ENCODE measurements at regions not wholly inside any gene's neighbourhood (a gene's known extent, or its start where the extent isn't known, plus 50 kb on each side); places are given as distances from the start of the nearest gene placed in this dataset.

DNA sequence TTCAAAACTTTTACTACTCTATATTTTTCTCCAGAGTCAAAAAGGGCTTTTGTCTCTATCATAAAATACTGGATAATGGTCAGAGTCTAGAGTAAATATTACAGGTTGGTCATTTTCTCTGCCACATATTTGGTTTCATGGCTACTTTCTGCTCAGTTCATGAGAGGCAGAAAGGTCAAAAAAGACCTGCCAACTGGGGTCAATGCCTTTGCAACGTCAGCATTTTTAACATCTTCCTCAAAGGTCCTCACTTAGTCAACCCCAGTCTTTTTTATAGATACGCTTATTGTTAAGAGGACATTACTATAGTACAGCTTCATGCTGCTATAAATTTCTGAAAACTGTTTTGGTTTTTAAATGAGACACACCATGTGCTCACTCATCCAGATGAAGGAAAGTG, 312.1 kb upstream of the ARHGEF26 start (continued):
- TF ChIP-seq ATF3 (IDR thresholded peaks at IDR 0.05; ENCODE audit: borderline replicate concordance, extremely low read depth, low read depth, low read length) (no peak), RB1 (IDR thresholded peaks at IDR 0.05; ENCODE audit: borderline replicate concordance) (no peak), SMAD5 (IDR thresholded peaks at IDR 0.05; ENCODE audit: low read depth) (no peak), TCF3 (IDR thresholded peaks at IDR 0.05; ENCODE audit: borderline replicate concordance, insufficient read depth, low read depth, low read length) (no peak)

DNA sequence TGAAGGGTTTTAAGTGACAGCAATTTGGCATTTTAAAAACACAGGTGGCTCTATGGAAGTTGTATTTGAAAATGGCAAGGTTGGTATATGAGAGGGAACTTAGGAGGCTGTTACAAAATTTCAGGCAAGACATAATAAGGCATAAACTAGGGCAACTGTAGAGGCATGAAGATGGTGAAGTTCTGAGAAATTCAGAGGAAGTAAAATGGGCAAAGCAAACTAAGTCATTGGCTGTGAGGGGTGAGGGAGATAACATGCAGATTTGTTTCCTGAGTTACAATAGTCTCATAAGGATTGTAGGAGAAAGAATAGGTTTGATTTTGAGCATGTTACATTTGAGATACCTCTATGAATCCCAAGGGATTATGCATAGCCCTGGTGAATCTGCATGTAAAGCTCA, 302.9 kb upstream of the ARHGEF26 start:
- H3K36me3 ChIP-seq (ENCODE audit: control insufficient read depth in 2 of 2, insufficient read depth in 2 of 2, low read length in 1 of 2): no peaks in the 10 kb centered on the region
- no peaks in the 10 kb centered on the region for H3K79me2 ChIP-seq (ENCODE audit: control insufficient read depth, insufficient read depth, low read length)
- no peak overlapping the region for H2AFZ ChIP-seq (ENCODE audit: control insufficient read depth, low read depth, low read length)
- no peaks in the 10 kb centered on the region for H3K27me3 ChIP-seq (replicated peaks in 1 of 2; ENCODE audit: control insufficient read depth in 2 of 2, insufficient read depth in 2 of 2, low read length in 1 of 2)
- in situ Hi-C loops (cut with MboI): no loop called here
- no peak overlapping the region for H3K4me2 ChIP-seq (ENCODE audit: control insufficient read depth, insufficient read depth)
- no peaks in the 10 kb centered on the region for H3K4me1 ChIP-seq (ENCODE audit: control insufficient read depth, insufficient read depth, low read length)
- POLR2A ChIA-PET: no interaction called here
- CTCF ChIA-PET: no interaction called here
- H3K9me3 ChIP-seq (replicated peaks; ENCODE audit: control insufficient read depth, insufficient read depth, low read length): no peaks in the 10 kb centered on the region
- intact Hi-C loops (cut with micrococcal nuclease; ENCODE audit: unreplicated experiment): no loop called here
- no peak for ATAC-seq
- no peak for DNase-seq (ENCODE audit: low read depth, low spot score)
- no peaks in the 10 kb centered on the region for H4K20me1 ChIP-seq (ENCODE audit: control insufficient read depth, insufficient read depth)
- H3K27ac ChIP-seq (ENCODE audit: control insufficient read depth, insufficient read depth): no peak overlapping the region
- no peak for FAIRE-seq
- no peak for TF ChIP-seq BACH1 (IDR thresholded peaks at IDR 0.05; ENCODE audit: borderline replicate concordance)
- TF ChIP-seq PAX8 (IDR thresholded peaks at IDR 0.05): no peak
- TF ChIP-seq, protein P1, sequence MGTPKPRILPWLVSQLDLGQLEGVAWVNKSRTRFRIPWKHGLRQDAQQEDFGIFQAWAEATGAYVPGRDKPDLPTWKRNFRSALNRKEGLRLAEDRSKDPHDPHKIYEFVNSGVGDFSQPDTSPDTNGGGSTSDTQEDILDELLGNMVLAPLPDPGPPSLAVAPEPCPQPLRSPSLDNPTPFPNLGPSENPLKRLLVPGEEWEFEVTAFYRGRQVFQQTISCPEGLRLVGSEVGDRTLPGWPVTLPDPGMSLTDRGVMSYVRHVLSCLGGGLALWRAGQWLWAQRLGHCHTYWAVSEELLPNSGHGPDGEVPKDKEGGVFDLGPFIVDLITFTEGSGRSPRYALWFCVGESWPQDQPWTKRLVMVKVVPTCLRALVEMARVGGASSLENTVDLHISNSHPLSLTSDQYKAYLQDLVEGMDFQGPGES (IDR thresholded peaks at IDR 0.05): no peak
- TF ChIP-seq ZNF207 (IDR thresholded peaks at IDR 0.05; ENCODE audit: borderline replicate concordance): no peak
- no peak for TF ChIP-seq MAX (IDR thresholded peaks at IDR 0.05; ENCODE audit: low read depth, low read length)
- TF ChIP-seq IKZF2 (IDR thresholded peaks at IDR 0.05): no peak
- no peak for TF ChIP-seq RAD51 (IDR thresholded peaks at IDR 0.05)
- no TSS peak for BruUV-seq (replicated peaks)
- no peak overlapping the region for H3K9ac ChIP-seq (ENCODE audit: control insufficient read depth, insufficient read depth, low read length)
- RAD21 ChIA-PET (ENCODE audit: unreplicated experiment): no interaction called here
- no peak overlapping the region for H3K4me3 ChIP-seq
- SMC1A ChIA-PET (ENCODE audit: uncharacterized antibody, unreplicated experiment): no interaction called here

Measured in GM12878 (cell line).